HepG2 (cell line): ENCODE measurements at regions not wholly inside any gene's neighbourhood (a gene's known extent, or its start where the extent isn't known, plus 50 kb on each side); places are given as distances from the start of the nearest gene placed in this dataset.

Experiments used
- ATAC-seq: fragments of 200-7000 bp; cut with Tn5 transposase; 3 replicates; pipeline ENCODE4 v1.9.1; 2020; ENCODE audit warnings: mild to moderate bottlenecking, moderate library complexity
- BruUV-seq: library from RNA; stranded (reverse); fragments of 400-500 nt; replicated peaks from 2 replicates; lab custom pipeline; 2021; lab: Mats Ljungman, UMichigan
- CTCF ChIA-PET: fragments of 300-600 bp; formaldehyde crosslinking; extraction: SDS; loops from one replicate; lab custom pipeline; 2021; ENCODE audit warnings: low total read pairs, inconsistent platforms, low intra/inter-chr PET ratio; lab: Yijun Ruan, JAX
- POLR2A ChIA-PET: fragments of 350-600 bp; sonication (Branson Sonifier 250); formaldehyde crosslinking; loops from one replicate; lab custom pipeline; 2020; ENCODE audit warnings: antibody characterized with exemption, inconsistent platforms; lab: Yijun Ruan, JAX
- DNase-seq: peaks from one replicate; pipeline ENCODE4 v3.0.0-alpha.2; 2015; ENCODE audit warnings: low spot score
- FAIRE-seq: peaks from 3 replicates; lab custom pipeline; 2011; peaks lifted over from hg19 to GRCh38; lab: Jason Lieb, UNC
- H2AFZ ChIP-seq: one replicate; pipeline ENCODE4 v1.6.1; 2011; ENCODE audit warnings: low read length, inconsistent platforms
- H3K27ac ChIP-seq: fragments of 300-600 bp; 3 replicates; pipeline ENCODE4 v1.8.0; 2011; ENCODE audit warnings: mixed run types, mild to moderate bottlenecking, mixed read lengths, low read length, inconsistent platforms; ENCODE audit not compliant: insufficient read depth; ENCODE audit errors: extremely low read length
- H3K27me3 ChIP-seq, 2 experiments: fragments of 200-600 bp in 1 of 2; 2 replicates in 1 of 2; 3 replicates in 1 of 2; pipeline versions ENCODE4 v1.6.0 to v1.8.0; 2011; ENCODE audit warnings: low read length in 2 of 2, mild to moderate bottlenecking in 2 of 2, moderate library complexity in 2 of 2, inconsistent platforms in 1 of 2; ENCODE audit not compliant: insufficient read depth in 2 of 2, control insufficient read depth in 1 of 2
- H3K36me3 ChIP-seq, 2 experiments: fragments of 200-600 bp in 1 of 2; replicated peaks in 1 of 2; 2 replicates in 1 of 2; 3 replicates in 1 of 2; pipeline versions ENCODE4 v1.5.1 to v1.8.0; 2011; ENCODE audit warnings: low read length in 2 of 2, inconsistent platforms in 1 of 2; ENCODE audit not compliant: insufficient read depth in 2 of 2, control insufficient read depth in 1 of 2
- H3K4me1 ChIP-seq: 2 replicates; pipeline ENCODE4 v1.5.1; 2012; ENCODE audit warnings: low read length, inconsistent platforms; ENCODE audit not compliant: insufficient read depth
- H3K4me2 ChIP-seq: 2 replicates; pipeline ENCODE4 v1.6.0; 2011; ENCODE audit warnings: low read depth, low read length, inconsistent platforms
- H3K4me3 ChIP-seq, 3 experiments: fragments of 200-600 bp in 1 of 3; sonication (generic), shearing (Covaris generic) in 1 of 3; replicated peaks in 1 of 3; 2 replicates each; pipeline ENCODE4 v1.5.1; 2011 to 2016; ENCODE audit warnings: low read length in 3 of 3, inconsistent platforms in 2 of 3, low read depth in 2 of 3, mild to moderate bottlenecking in 2 of 3, control low read depth in 1 of 3, mixed read lengths in 1 of 3; ENCODE audit not compliant: insufficient read depth in 1 of 3
- H3K79me2 ChIP-seq: one replicate; pipeline ENCODE4 v1.6.1; 2011; ENCODE audit warnings: low read length, inconsistent platforms; ENCODE audit not compliant: insufficient read depth
- H3K9ac ChIP-seq: 2 replicates; pipeline ENCODE4 v1.6.0; 2011; ENCODE audit warnings: mild to moderate bottlenecking, low read depth, low read length, inconsistent platforms; ENCODE audit not compliant: insufficient read depth
- H3K9me3 ChIP-seq: 2 replicates; pipeline ENCODE4 v1.5.1; 2012; ENCODE audit warnings: mild to moderate bottlenecking, low read length
- H4K20me1 ChIP-seq: 2 replicates; pipeline ENCODE4 v1.6.0; 2011; ENCODE audit warnings: inconsistent platforms, mild to moderate bottlenecking, low read length, moderate library complexity; ENCODE audit not compliant: insufficient read depth
- BRD4 ChIP-seq: sonication (generic); formaldehyde crosslinking; IDR thresholded peaks from 2 replicates; pipeline ENCODE4 v1.4.0; 2020; ENCODE audit warnings: missing genetic modification reagents
- CTCF ChIP-seq: sonication (generic); formaldehyde crosslinking; IDR thresholded peaks from 2 replicates; pipeline ENCODE4 v1.5.0; 2020; ENCODE audit warnings: mild to moderate bottlenecking, missing genetic modification reagents, moderate library complexity
- FUBP1 ChIP-seq: sonication (generic); formaldehyde crosslinking; IDR thresholded peaks from 2 replicates; pipeline ENCODE4 v1.5.1; 2020; ENCODE audit warnings: missing genetic modification reagents, mild to moderate bottlenecking, borderline replicate concordance
- HNF1B ChIP-seq: sonication (generic); formaldehyde crosslinking; IDR thresholded peaks from 2 replicates; pipeline ENCODE4 v1.5.1; 2020; ENCODE audit warnings: mild to moderate bottlenecking, moderate library complexity, missing genetic modification reagents
- PHF5A ChIP-seq: IDR thresholded peaks from one replicate; pipeline ENCODE4 v1.6.1; 2018; ENCODE audit warnings: low read depth, missing genetic modification reagents; ENCODE audit not compliant: unreplicated experiment
- PRDM4 ChIP-seq: sonication (generic); formaldehyde crosslinking; IDR thresholded peaks from 2 replicates; pipeline ENCODE4 v1.9.0; 2021; ENCODE audit warnings: missing genetic modification reagents, borderline replicate concordance
- TCF7 ChIP-seq: sonication (generic); IDR thresholded peaks from 2 replicates; pipeline ENCODE4 v1.6.1; 2016; ENCODE audit warnings: antibody characterized with exemption, low read depth
- ZFX ChIP-seq: sonication (generic); formaldehyde crosslinking; IDR thresholded peaks from 2 replicates; pipeline ENCODE4 v1.4.0; 2020; ENCODE audit warnings: mild to moderate bottlenecking, low read depth, missing genetic modification reagents, moderate library complexity
- ZNF20 ChIP-seq: sonication (generic); formaldehyde crosslinking; IDR thresholded peaks from 2 replicates; pipeline ENCODE4 v1.4.0; 2020; ENCODE audit warnings: mild to moderate bottlenecking, moderate library complexity, missing genetic modification reagents
- ZNF234 ChIP-seq: sonication (generic); formaldehyde crosslinking; conservative IDR thresholded peaks from 2 replicates; pipeline ENCODE4 v1.5.1; 2020; ENCODE audit warnings: mild to moderate bottlenecking, missing genetic modification reagents
- ZNF335 ChIP-seq: sonication (generic); formaldehyde crosslinking; IDR thresholded peaks from 2 replicates; pipeline ENCODE4 v1.4.0; 2020; ENCODE audit warnings: missing genetic modification reagents
- ZNF75D ChIP-seq: sonication (generic); formaldehyde crosslinking; IDR thresholded peaks from 2 replicates; pipeline ENCODE4 v1.8.1; 2023; ENCODE audit warnings: missing genetic modification reagents, mild to moderate bottlenecking, borderline replicate concordance
- WGBS: methylation state at CpG from one replicate; pipeline ENCODE4 v1.1.6; 2017; ENCODE audit warnings: low lambda C conversion rate; 5-methylcytosine and 5-hydroxymethylcytosine counted together
- in situ Hi-C: cut with HindIII; loops from 2 replicates; pipeline ENCODE4 v1.10.0; 2017; ENCODE audit warnings: low pct_unique_long_range_greater_than_20kb; ENCODE audit not compliant: extremely low pct_ligation_motif_present
- intact Hi-C: fragments of 100-400 bp; cut with micrococcal nuclease; formaldehyde crosslinking; loops from one replicate; pipeline ENCODE4 v1.10.0; 2022; ENCODE audit not compliant: unreplicated experiment

GRCh38 chr5:5652181-5652580 is 229.7 kb downstream of the ICE1 start:
- H3K4me1 ChIP-seq: no peaks in the 10 kb centered on the region
- no peak overlapping the region for H3K27ac ChIP-seq
- in situ Hi-C loops (no loop called here), intact Hi-C loops (no loop called here)
- no TSS peak for BruUV-seq
- H3K4me3 ChIP-seq: no peak overlapping the region
- H3K4me2 ChIP-seq: no peak overlapping the region
- FAIRE-seq (no peak), DNase-seq (no peak), ATAC-seq (no peak)
- H3K27me3 ChIP-seq: peaks cover 1 to 5% of the 10 kb centered on the region in 2 experiments; a peak in 1 of 5 replicates
- H4K20me1 ChIP-seq: no peaks in the 10 kb centered on the region
- 45% methylated on average over 10 of the region's 13 CpGs for WGBS
- H3K9me3 ChIP-seq: no peaks in the 10 kb centered on the region
- H3K36me3 ChIP-seq: no peaks in the 10 kb centered on the region
- CTCF ChIA-PET: no interaction called here
- POLR2A ChIA-PET: no interaction called here
- no peak for TF ChIP-seq ZNF75D (CRISPR knock-in tag)
- no peak for TF ChIP-seq FUBP1 (CRISPR knock-in tag)
- no peak for TF ChIP-seq PRDM4 (CRISPR knock-in tag)
- TF ChIP-seq ZFX (CRISPR knock-in tag): no peak
- no peak for TF ChIP-seq ZNF234 (CRISPR knock-in tag)
- TF ChIP-seq HNF1B (CRISPR knock-in tag): no peak
- TF ChIP-seq ZNF335 (CRISPR knock-in tag): no peak
- TF ChIP-seq TCF7: no peak
- no peak for TF ChIP-seq PHF5A
- TF ChIP-seq BRD4: no peak
- no peak for TF ChIP-seq ZNF20 (CRISPR knock-in tag)
- no peak for TF ChIP-seq CTCF
- H3K79me2 ChIP-seq: no peaks in the 10 kb centered on the region
- no peak overlapping the region for H3K9ac ChIP-seq
- H2AFZ ChIP-seq: no peak overlapping the region
